Vagina (tissue), 2 donors: ENCODE measurements at regions not wholly inside any gene's neighbourhood (a gene's known extent, or its start where the extent isn't known, plus 50 kb on each side); places are given as distances from the start of the nearest gene placed in this dataset.

ENCODE experiments used
- CTCF ChIP-seq, 3 experiments: fragments of 450-650 bp in 2 of 3; fragments of 200-600 bp in 1 of 3; sonication (generic) in 1 of 3; IDR thresholded peaks; one replicate each; pipeline ENCODE4 v1.5.1; 2017 to 2019; ENCODE audit warnings: antibody characterized with exemption in 3 of 3, mild to moderate bottlenecking in 2 of 3, moderate library complexity in 2 of 3
- POLR2A ChIP-seq, 2 donors: fragments of 450-650 bp; IDR thresholded peaks; one replicate each; pipeline ENCODE4 v1.6.1; 2017; ENCODE audit warnings: antibody characterized with exemption in 2 of 2, mild to moderate bottlenecking in 2 of 2, moderate library complexity in 2 of 2
- POLR2AphosphoS5 ChIP-seq, 2 donors: sonication (generic); formaldehyde crosslinking; IDR thresholded peaks; one replicate each; pipeline ENCODE4 v1.9.0; 2017; ENCODE audit warnings: antibody characterized with exemption in 2 of 2, mild to moderate bottlenecking in 2 of 2, low read depth in 1 of 2; ENCODE audit not compliant: insufficient read depth in 1 of 2

GRCh38 chr12:124481772-124482566 lies 85.4 kb downstream of the NCOR2 start:
- TF ChIP-seq CTCF (IDR thresholded peaks at IDR 0.05) (no peak), POLR2A (IDR thresholded peaks at IDR 0.05) (no peak), POLR2AphosphoS5 (IDR thresholded peaks at IDR 0.05; ENCODE audit: insufficient read depth in 1 of 2, low read depth in 1 of 2) (no peak)
